K562 (cell line): ENCODE measurements at regions not wholly inside any gene's neighbourhood (a gene's known extent, or its start where the extent isn't known, plus 50 kb on each side); places are given as distances from the start of the nearest gene placed in this dataset.

Experiments
- BCL6 ChIP-seq: fragments of 250-450 bp; sonication (Bioruptor Pico); IDR thresholded peaks from 2 replicates; pipeline ENCODE4 v1.4.0; 2020
- NFYB ChIP-seq: IDR thresholded peaks from 2 replicates; pipeline ENCODE4 v1.6.1; 2011; ENCODE audit warnings: mild to moderate bottlenecking, moderate library complexity; ENCODE audit not compliant: insufficient read length; ENCODE audit errors: extremely low read depth
- POLR2AphosphoS5 ChIP-seq: IDR thresholded peaks from 2 replicates; pipeline ENCODE4 v1.6.1; 2011; ENCODE audit warnings: mild to moderate bottlenecking, low read depth, low read length, moderate library complexity; ENCODE audit not compliant: control insufficient read depth, insufficient read depth
- SMARCB1 ChIP-seq: IDR thresholded peaks from 2 replicates; pipeline ENCODE4 v1.6.1; 2011; ENCODE audit warnings: improper control_type of control experiment, low read depth; ENCODE audit not compliant: insufficient read length
- SRF ChIP-seq, 2 experiments: fragments of 250-450, 450-650 bp in 1 of 2; sonication (Bioruptor Pico) in 1 of 2; sonication (generic) in 1 of 2; formaldehyde crosslinking; IDR thresholded peaks; 2 replicates each; pipeline versions ENCODE4 v1.5.0 to v1.5.1; 2020 to 2022; ENCODE audit warnings: mild to moderate bottlenecking in 1 of 2, missing genetic modification reagents in 1 of 2
- TF ChIP-seq, protein P1 (sequence below), 3 experiments: IDR thresholded peaks in 2 of 3; conservative IDR thresholded peaks in 1 of 3; 2 replicates each; pipeline ENCODE4 v1.5.1; 2011 to 2012; ENCODE audit warnings: low read length in 3 of 3, mild to moderate bottlenecking in 3 of 3, control low read depth in 2 of 3, improper control_type of control experiment in 1 of 3, inconsistent platforms in 1 of 3, low read depth in 1 of 3, mixed read lengths in 1 of 3, moderate library complexity in 1 of 3; ENCODE audit not compliant: insufficient read depth in 2 of 3

DNA sequence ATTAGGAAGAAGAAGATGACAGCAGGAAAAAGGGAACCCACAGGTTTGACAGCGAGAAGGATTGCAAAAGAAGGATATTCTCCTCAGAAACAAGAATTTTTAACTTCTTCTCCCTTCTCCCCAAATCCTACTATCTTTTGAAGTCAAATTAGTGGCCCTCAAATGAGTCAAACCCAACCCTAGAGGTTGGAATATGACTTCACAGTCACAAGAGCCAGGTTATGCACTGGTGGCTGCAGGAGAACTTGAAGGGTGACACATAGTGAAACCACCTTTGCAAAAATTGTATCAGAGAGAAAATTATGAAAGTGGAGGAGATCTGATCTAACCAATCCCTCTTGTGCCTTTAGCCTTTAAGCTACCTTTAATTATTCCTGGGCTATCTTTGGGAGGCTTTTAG lies 386.2 kb upstream of the CCDC196 start:
- no peak for TF ChIP-seq SRF (CRISPR knock-in tag; IDR thresholded peaks at IDR 0.05)
- no peak for TF ChIP-seq SMARCB1
- TF ChIP-seq POLR2AphosphoS5: no peak
- no peak for TF ChIP-seq NFYB
- no peak for TF ChIP-seq BCL6
- TF ChIP-seq, protein P1, sequence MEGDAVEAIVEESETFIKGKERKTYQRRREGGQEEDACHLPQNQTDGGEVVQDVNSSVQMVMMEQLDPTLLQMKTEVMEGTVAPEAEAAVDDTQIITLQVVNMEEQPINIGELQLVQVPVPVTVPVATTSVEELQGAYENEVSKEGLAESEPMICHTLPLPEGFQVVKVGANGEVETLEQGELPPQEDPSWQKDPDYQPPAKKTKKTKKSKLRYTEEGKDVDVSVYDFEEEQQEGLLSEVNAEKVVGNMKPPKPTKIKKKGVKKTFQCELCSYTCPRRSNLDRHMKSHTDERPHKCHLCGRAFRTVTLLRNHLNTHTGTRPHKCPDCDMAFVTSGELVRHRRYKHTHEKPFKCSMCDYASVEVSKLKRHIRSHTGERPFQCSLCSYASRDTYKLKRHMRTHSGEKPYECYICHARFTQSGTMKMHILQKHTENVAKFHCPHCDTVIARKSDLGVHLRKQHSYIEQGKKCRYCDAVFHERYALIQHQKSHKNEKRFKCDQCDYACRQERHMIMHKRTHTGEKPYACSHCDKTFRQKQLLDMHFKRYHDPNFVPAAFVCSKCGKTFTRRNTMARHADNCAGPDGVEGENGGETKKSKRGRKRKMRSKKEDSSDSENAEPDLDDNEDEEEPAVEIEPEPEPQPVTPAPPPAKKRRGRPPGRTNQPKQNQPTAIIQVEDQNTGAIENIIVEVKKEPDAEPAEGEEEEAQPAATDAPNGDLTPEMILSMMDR (IDR thresholded peaks at IDR 0.05 in 2 of 3, conservative IDR thresholded peaks at IDR 0.05 in 1 of 3; ENCODE audit: insufficient read depth in 2 of 3, low read depth in 1 of 3, low read length in 3 of 3): no peak
